ENCODE measurements at regions not wholly inside any gene's neighbourhood (a gene's known extent, or its start where the extent isn't known, plus 50 kb on each side); places are given as distances from the start of the nearest gene placed in this dataset.

GRCh38 chr6:119466226-119466625 is 116.7 kb upstream of the MAN1A1 start:
- Mint-ChIP-seq H3K36me3 (ENCODE audit: insufficient read depth, unreplicated experiment) (no peaks in the 10 kb centered on the region), H3K27me3 (ENCODE audit: unreplicated experiment) (no peaks in the 10 kb centered on the region), H3K4me3 (ENCODE audit: low read depth, unreplicated experiment) (no peak overlapping the region), H3K4me1 (ENCODE audit: low read depth, unreplicated experiment) (no peaks in the 10 kb centered on the region), H3K27ac (ENCODE audit: unreplicated experiment) (no peak overlapping the region), H3K9me3 (ENCODE audit: low read depth, unreplicated experiment) (no peaks in the 10 kb centered on the region)
- no peak for TF ChIP-seq CTCF (IDR thresholded peaks at IDR 0.05; ENCODE audit: unreplicated experiment)
- CTCF ChIA-PET: no interaction called here
- BruUV-seq (replicated peaks): no TSS peak
- no peak for DNase-seq
- intact Hi-C loops (cut with micrococcal nuclease; ENCODE audit: unreplicated experiment): no loop called here

- CTCF ChIA-PET: no interaction called here
- Mint-ChIP-seq H3K27ac (ENCODE audit: unreplicated experiment) (no peak overlapping the region), H3K36me3 (ENCODE audit: insufficient read depth, unreplicated experiment) (no peaks in the 10 kb centered on the region), H3K27me3 (ENCODE audit: unreplicated experiment) (no peaks in the 10 kb centered on the region), H3K4me1 (ENCODE audit: low read depth, unreplicated experiment) (no peaks in the 10 kb centered on the region), H3K4me3 (ENCODE audit: low read depth, unreplicated experiment) (no peak overlapping the region), H3K9me3 (ENCODE audit: low read depth, unreplicated experiment) (peaks cover 8% of the 10 kb centered on the region)
- TF ChIP-seq CTCF (IDR thresholded peaks at IDR 0.05; ENCODE audit: unreplicated experiment): no peak
- intact Hi-C loops (cut with micrococcal nuclease; ENCODE audit: unreplicated experiment): no loop called here
- no peak for DNase-seq
- no TSS peak for BruUV-seq (replicated peaks)
These were observed 113.6 kb upstream of the MAN1A1 start for GRCh38 chr6:119463081-119463626.

GRCh38 chr6:119461187-119461586 is 111.6 kb upstream of the MAN1A1 start:
- CTCF ChIA-PET: no interaction called here
- peaks cover 8% of the 10 kb centered on the region for H3K9me3 Mint-ChIP-seq (ENCODE audit: low read depth, unreplicated experiment)
- intact Hi-C loops (cut with micrococcal nuclease; ENCODE audit: unreplicated experiment): no loop called here
- no peaks in the 10 kb centered on the region for H3K36me3 Mint-ChIP-seq (ENCODE audit: insufficient read depth, unreplicated experiment)
- H3K4me1 Mint-ChIP-seq (ENCODE audit: low read depth, unreplicated experiment): no peaks in the 10 kb centered on the region
- H3K4me3 Mint-ChIP-seq (ENCODE audit: low read depth, unreplicated experiment): no peak overlapping the region
- no peaks in the 10 kb centered on the region for H3K27me3 Mint-ChIP-seq (ENCODE audit: unreplicated experiment)
- TF ChIP-seq CTCF (IDR thresholded peaks at IDR 0.05; ENCODE audit: unreplicated experiment): no peak
- H3K27ac Mint-ChIP-seq (ENCODE audit: unreplicated experiment): no peak overlapping the region
- BruUV-seq (replicated peaks): no TSS peak
- no peak for DNase-seq

- H3K27ac Mint-ChIP-seq (ENCODE audit: unreplicated experiment): no peak overlapping the region
- DNase-seq: no peak
- TF ChIP-seq CTCF (IDR thresholded peaks at IDR 0.05; ENCODE audit: unreplicated experiment): no peak
- no peaks in the 10 kb centered on the region for H3K36me3 Mint-ChIP-seq (ENCODE audit: insufficient read depth, unreplicated experiment)
- intact Hi-C loops (cut with micrococcal nuclease; ENCODE audit: unreplicated experiment): no loop called here
- no TSS peak for BruUV-seq (replicated peaks)
- CTCF ChIA-PET: no interaction called here
- H3K4me1 Mint-ChIP-seq (ENCODE audit: low read depth, unreplicated experiment): no peaks in the 10 kb centered on the region
- H3K27me3 Mint-ChIP-seq (ENCODE audit: unreplicated experiment): no peaks in the 10 kb centered on the region
- H3K9me3 Mint-ChIP-seq (ENCODE audit: low read depth, unreplicated experiment): peaks cover 8% of the 10 kb centered on the region
- H3K4me3 Mint-ChIP-seq (ENCODE audit: low read depth, unreplicated experiment): no peak overlapping the region
These were observed 109.8 kb upstream of the MAN1A1 start for GRCh38 chr6:119459207-119459974.

Data from Calu3 (cell line).